HG02798 (cell line): ENCODE measurements at regions not wholly inside any gene's neighbourhood (a gene's known extent, or its start where the extent isn't known, plus 50 kb on each side); places are given as distances from the start of the nearest gene placed in this dataset.

Source experiments
- ATAC-seq: cut with Tn5 transposase; IDR thresholded peaks from one replicate; pipeline ENCODE4 v1.9.1; 2021; ENCODE audit warnings: mild to moderate bottlenecking; ENCODE audit not compliant: unreplicated experiment, poor library complexity

- ATAC-seq, result no peak
These were observed 277.6 kb downstream of the GASK1B start for GRCh38 chr4:157895205-157895604.

GRCh38 chr4:157889788-157890187 lies 283.0 kb downstream of the GASK1B start:
- no peak for ATAC-seq

DNA sequence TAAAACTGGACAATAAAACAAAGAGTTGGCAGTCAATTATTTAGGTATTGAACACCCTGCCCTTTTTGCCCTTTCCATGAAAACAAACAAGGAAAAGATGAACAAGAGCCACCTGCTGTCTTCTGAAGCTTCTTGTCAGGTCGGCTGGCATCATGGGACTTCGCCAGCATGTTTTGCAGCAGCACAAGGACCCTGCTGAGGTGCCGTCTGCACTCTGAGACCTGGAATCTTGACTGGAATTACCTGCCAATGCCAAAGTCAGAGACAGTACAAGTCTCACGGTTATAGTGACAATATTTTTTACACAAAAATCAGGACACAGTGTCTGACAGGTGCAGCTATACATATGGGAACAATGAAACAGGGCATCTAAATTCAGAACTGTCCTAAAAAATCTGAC lies 284.5 kb downstream of the GASK1B start:
- ATAC-seq, result no peak

DNA sequence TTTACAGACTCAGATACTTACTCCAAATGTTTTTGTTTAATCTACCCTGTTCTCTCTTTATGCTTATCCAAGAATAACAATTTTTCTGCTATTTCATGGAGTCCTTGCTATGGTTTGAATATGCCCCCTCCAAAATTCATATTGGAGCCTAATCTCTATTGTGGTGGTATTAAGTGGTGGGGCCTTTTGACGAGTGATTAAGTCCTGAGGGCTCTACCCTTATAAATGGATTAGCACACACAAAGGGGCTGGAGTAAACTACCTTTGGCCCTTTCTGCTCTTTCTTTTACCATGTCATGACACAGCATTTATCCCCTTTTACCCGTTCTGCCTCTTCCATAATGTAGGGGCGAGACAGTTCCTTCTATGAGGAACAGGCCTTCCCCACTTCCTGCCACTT lies 285.5 kb downstream of the GASK1B start:
- no peak for ATAC-seq

- no peak for ATAC-seq
These were observed 286.2 kb downstream of the GASK1B start for GRCh38 chr4:157886645-157887044.

GRCh38 chr4:157885811-157886210 lies 287.0 kb downstream of the GASK1B start:
- no peak for ATAC-seq

- ATAC-seq, result no peak
These were observed 289.9 kb downstream of the GASK1B start for GRCh38 chr4:157882901-157883300.

DNA sequence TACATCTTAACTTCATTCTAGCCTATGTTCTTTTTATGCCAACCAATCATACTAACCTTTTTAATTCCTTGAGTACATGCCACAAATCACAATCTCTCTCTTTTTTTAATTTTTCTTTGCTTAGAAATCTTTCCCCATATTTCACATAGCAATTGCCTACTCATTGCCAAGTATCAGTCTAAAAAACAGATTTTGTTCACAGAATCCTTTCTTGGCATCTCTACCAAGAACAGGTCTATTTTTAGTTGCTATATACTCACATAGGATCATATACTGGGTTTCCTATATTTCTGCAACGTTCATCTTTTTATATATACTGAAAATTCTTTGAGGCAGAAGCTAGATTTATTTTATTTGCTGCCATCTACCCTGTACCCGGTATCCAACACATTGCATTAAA lies 292.1 kb downstream of the GASK1B start:
- no peak for ATAC-seq

- no peak for ATAC-seq
These were observed 318.0 kb downstream of the GASK1B start for GRCh38 chr4:157854819-157855218.

DNA sequence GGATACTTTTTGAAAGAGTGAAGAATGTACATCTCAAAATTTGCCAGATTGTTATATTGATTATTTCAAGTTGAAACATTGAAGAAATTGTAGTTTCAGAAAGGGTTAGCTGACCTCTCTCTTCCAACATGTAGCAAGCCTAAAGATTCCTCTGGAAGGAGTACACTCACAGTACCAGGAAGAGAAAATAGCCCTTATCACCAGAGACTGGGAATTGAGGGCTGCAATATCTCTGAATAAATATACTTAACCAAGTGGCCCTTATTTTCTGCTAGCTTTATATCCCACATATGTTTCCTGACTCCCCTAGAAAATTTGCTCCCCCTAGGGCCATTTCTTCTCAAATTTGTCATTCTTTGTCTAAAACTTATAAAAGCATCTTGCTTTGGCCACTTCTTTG lies 332.2 kb downstream of the GASK1B start:
- no peak for ATAC-seq

GRCh38 chr4:157840034-157840433 lies 332.8 kb downstream of the GASK1B start:
- no peak for ATAC-seq

DNA sequence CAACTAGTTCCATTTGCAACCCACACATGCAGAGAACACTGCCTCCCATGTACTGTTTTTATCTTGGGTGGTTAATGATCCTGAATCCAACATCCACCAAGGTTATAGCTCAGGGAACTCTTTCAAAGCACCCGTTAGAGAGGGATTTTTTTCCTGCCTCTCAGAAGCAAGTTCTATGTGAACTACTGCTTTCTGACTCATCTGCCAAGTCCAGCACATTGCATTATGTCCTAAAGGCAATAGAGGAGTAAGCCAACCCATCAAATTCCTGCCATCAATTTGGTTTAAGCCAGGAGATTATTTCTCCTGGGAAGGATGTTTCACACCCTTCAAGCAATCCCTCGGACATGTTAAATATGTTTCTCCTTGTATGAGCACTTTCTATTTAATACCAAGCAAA lies 334.5 kb downstream of the GASK1B start:
- no peak for ATAC-seq

DNA sequence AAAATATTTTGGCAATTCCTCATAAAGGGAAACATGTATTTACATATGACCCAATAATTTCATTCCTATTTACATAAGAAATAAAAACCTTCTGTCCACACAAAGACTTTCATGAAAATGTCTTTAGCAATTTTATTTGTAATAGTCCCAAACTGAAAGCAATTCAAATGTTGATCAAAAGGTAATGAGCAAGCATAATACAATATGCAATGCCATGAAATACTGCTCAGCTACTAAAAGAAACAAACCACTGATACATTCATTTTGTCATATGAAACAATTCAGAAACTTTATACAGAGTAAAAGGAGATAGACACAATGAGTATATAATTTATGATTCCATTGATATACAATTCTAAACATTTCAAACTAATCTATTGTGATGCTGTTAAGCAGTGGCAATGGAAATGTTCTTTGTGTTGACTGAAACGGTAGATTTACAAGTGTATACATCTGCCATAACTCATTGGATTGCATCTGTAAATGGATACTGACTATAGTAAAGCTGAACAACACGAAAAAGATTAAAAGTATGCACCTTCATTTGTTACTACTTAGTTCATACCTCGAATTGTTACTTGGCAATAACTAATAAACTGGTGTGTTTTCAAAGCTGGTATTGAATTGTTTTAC lies 335.6 kb downstream of the GASK1B start:
- no peak for ATAC-seq

- no peak for ATAC-seq
These were observed 340.2 kb downstream of the GASK1B start for GRCh38 chr4:157832596-157832995.

DNA sequence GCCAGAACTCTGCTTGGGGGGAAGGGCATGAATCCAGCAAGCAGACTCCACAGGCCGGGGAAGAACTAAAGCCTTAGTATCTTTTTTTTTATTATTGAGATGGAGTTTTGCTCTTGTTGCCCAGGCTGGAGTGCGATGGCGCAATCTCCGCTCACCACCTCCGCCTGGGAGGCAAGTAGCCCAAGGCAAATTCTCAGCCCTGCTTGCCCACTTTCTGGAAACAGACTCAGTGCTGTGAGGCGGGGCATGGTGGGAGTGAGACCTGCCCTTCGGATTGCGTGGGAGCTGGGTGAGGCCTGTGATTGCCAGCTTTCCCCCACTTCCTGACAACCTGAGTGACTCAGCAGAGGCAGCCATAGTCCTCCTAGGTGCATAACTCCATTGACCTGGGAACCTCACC lies 348.8 kb downstream of the GASK1B start:
- ATAC-seq, result no peak

- no peak for ATAC-seq
These were observed 351.0 kb downstream of the GASK1B start for GRCh38 chr4:157821814-157822213.

GRCh38 chr4:157819693-157820464 lies 352.9 kb downstream of the GASK1B start:
- no peak for ATAC-seq

DNA sequence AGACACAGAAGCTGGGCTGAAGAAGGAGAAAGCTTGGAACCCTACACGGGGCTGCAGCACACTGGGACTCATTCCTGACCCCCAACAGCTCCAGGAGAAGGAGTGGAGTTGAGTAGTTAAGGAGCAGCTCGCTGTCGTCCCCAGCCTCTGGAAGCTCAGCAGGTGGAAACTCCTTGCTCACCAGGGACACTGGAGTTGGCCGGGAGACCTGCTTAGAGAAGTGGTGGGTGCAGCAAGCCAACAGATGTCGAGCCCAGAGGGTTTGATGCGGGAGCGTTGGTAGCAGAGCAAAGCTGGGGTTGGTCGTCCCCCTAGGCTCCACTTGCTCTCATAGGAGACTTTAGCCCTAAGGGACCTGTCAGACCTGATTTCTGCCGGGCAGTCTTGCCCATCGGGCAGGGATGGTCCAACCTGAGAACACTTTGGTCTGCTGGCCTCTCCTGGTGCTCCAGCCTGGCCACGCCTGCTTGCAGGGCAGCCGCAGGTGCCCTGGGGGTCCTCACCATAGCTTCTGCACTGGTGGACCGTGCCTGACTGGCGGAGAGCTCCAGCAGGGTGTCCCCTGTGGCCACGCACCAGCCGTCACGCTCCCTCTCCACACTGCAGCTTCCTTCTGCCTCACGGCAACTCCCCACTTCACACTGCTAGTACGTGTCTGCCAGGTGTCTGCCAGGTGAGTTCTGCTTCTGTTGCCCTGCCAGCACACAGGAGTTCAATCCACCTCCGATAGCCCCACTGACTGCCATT lies 353.7 kb downstream of the GASK1B start:
- no peak for ATAC-seq

GRCh38 chr4:157810137-157810774 lies 362.6 kb downstream of the GASK1B start:
- ATAC-seq, result no peak

DNA sequence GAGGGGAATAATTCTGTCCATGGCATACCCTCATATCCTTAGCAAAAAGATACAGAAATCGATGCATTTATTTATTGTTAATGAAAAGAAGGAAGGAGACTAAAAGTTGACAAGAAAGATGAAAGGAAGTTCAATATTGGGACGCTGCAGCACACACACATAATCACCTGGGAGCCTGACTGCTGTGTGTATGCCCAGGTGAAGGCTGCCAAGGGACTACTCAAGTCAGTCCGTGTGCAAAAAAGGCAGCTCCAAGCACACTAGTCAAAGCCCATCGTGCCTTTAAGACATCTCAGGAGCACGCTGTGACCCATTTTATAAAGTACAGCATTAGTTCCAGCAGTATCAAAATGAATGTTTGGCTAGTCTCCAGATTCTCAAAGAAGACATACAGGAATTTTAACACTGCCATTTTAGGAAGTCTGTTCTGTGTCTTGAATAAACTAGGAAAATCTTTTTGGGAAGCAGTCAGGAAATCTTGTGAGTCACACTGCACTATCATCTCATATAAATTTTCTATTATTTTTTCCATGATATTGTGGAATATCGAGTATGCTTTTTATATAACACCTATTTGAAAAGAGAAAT lies 363.9 kb downstream of the GASK1B start:
- ATAC-seq, result no peak

DNA sequence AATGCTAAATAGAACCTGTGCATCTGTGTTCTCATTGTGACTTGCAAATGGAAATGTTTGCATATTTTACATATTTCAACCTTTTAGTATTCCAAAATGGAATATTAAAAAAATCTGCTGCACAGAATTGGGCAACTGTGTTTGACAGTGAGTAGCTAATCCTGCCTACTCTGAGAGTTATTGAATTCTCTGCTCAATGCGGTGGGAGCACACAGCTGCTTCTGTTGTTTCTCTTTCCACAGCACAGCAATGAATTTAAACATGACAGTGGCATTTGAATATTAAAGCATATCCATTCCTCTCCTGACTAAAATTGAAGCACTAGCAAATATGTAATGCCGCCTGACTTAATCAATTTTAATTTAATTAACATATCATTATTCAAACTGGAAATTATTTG lies 366.6 kb downstream of the GASK1B start:
- ATAC-seq, result no peak
